NB4 (cell line): ENCODE measurements at regions not wholly inside any gene's neighbourhood (a gene's known extent, or its start where the extent isn't known, plus 50 kb on each side); places are given as distances from the start of the nearest gene placed in this dataset.

Experiments
- MYC ChIP-seq: IDR thresholded peaks from 2 replicates; pipeline ENCODE4 v1.6.1; 2011; ENCODE audit warnings: low read depth, low read length
- POLR2A ChIP-seq: IDR thresholded peaks from 2 replicates; pipeline ENCODE4 v1.6.1; 2011; ENCODE audit warnings: mild to moderate bottlenecking; ENCODE audit not compliant: insufficient read length; ENCODE audit errors: extremely low read depth
- TF ChIP-seq, protein P1 (sequence below): IDR thresholded peaks from one replicate; pipeline ENCODE4 v1.5.1; 2012; ENCODE audit warnings: low read depth, low read length
- TF ChIP-seq, protein P2 (sequence below): IDR thresholded peaks from 2 replicates; pipeline ENCODE4 v1.6.1; 2011; ENCODE audit warnings: low read depth, low read length

DNA sequence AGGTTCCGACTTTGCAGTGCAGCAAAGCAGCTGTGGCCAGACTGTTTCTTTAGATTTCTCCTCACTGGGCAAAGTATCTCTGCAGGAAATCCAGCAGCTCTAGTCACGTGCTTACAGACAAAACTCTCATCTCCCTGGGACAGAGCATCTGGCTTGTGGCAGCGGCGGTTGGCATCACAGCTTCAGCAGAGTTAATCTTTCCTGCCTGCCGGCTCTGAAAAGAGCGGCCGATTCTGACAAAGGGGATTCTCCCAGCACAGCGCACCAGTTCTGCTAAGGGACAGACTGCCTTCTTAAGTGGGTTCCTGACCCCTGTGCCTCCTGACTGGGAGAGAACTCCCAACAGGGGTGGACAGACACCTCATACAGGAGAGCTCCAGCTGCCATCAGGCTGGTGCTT is 1357.3 kb upstream of the TENM4 start:
- TF ChIP-seq, protein P1, sequence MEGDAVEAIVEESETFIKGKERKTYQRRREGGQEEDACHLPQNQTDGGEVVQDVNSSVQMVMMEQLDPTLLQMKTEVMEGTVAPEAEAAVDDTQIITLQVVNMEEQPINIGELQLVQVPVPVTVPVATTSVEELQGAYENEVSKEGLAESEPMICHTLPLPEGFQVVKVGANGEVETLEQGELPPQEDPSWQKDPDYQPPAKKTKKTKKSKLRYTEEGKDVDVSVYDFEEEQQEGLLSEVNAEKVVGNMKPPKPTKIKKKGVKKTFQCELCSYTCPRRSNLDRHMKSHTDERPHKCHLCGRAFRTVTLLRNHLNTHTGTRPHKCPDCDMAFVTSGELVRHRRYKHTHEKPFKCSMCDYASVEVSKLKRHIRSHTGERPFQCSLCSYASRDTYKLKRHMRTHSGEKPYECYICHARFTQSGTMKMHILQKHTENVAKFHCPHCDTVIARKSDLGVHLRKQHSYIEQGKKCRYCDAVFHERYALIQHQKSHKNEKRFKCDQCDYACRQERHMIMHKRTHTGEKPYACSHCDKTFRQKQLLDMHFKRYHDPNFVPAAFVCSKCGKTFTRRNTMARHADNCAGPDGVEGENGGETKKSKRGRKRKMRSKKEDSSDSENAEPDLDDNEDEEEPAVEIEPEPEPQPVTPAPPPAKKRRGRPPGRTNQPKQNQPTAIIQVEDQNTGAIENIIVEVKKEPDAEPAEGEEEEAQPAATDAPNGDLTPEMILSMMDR, result no peak
- TF ChIP-seq POLR2A (no peak), MYC (no peak)
- TF ChIP-seq, protein P2, sequence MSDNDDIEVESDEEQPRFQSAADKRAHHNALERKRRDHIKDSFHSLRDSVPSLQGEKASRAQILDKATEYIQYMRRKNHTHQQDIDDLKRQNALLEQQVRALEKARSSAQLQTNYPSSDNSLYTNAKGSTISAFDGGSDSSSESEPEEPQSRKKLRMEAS, result no peak
